HPDE6-E6E7 (cell line): ENCODE measurements at regions not wholly inside any gene's neighbourhood (a gene's known extent, or its start where the extent isn't known, plus 50 kb on each side); places are given as distances from the start of the nearest gene placed in this dataset.
A peak's percentile ranks its signal among the peaks of the same experiment; 100 is the strongest.
"Not testable (repeated sequence)": the region's sequence is repeated elsewhere in the genome, so short reads cannot be mapped to it uniquely, and the experiment has no call there.

Experiments used
- DNase-seq: peaks from one replicate; pipeline ENCODE4 v3.0.0; 2011; ENCODE audit warnings: missing footprints; ENCODE audit errors: extremely low spot score

DNA sequence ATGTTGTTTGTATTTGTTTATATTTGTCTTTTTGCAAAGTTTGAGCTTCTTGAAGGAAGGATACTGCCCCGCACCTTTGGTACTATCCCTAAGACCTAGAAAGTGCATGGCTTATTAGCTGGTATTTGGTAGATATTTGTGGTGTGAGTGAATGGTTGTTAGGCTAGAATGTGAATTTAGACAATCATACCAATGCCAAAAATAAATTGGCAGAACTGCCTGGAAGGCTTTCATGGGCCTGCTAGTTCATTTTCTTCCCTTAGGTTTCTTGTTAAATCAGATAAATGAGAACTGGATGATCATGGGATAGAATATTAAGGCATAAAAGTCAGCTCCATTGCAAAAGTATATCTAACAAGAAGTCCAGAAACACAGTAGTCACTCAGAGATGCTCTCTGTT is 147.5 kb upstream of the TSLP start:
- DNase-seq, result no peak

DNA sequence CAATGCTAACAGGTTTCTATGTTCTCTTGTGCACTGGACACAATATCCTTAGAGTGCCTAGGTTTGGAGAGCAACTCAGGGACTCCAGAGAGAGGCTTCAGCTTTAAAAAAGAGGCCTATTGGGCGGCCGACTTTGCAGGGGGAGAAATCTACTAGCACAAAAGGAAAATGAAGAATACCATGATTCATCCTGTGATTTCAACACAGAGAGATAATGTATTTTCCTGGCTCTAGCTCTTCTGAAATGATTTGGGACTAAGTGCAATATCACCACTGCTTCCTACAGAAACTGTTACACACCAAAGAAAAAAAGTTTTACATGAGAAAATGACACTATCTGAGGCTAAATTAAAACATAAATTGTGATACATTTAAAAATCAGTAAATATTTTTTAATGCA is 146.1 kb upstream of the TSLP start:
- DNase-seq, result peak; percentile 7

DNA sequence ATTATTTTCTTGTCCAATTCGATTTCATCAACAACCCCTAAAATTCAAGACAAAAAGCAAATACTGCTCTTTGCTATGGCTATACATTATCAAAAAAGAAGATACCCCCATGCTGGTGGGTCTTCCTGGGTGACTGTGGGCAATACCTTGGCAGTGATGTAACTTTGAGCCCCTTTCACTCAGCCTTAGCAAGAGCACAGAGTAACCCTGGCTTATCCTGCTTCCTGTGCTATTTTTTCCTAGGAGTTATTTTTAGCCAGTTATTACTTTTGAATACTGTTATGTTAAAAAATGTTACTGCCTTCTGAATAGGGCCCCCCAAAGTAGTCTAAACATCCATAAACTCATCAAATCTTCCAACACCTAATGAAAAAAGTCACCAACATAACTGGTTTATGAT is 145.6 kb upstream of the TSLP start:
- DNase-seq, result no peak

DNA sequence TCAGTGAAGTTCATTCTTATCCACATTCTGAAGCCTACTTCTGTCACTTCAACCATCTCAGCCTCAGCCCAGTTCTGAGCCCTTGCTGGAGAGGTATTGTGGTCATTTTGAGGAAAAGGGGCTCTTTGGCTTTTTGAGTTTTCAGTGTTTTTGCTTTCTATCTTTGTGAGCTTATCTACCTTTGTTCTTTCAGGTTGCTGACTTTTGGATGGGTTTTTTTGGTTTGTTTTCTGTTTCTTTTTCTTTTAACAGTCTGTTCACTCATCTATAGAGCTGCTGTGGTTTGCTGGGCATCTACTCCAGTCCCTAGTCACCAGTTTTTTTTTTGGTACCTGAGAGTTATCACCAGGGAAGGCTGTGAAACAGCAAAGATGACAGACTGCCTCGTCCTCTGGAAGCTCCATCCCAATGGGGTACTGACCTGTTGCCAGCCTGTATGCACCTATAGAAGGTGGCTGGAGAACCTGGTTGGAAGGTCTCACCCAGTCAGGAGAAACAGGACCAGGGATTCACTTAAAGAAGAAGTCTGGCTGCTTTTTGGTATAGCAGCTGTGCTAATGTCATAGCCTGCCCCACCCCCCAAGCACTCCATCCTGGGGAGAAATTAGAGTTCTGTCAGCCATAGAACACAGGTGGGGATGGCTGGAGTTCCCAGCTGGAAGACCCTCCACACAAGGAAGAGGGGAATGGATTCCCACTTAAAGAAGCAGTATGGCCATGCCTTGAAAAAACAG is 138.6 kb upstream of the TSLP start:
- DNase-seq, result no peak

DNA sequence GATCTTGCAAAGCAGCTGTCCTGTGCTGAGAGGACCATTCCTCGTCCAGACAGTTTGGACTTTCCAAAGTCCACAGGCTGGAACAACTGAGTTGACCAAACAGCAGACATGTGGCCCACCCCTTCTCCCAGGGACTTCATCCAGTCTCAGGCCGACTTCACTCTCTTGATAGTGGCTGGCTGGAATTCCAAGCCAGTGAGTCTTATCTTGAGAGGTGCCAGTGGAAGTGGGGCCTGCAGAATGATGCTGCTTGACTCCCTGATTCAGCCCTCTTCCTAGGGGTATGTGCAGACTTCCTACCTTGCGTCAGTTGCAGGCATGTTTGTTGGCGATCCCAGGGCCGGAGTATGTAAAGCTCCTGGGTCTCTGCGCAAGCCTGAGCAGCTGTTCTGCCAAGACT is 131.4 kb upstream of the TSLP start:
- no peak for DNase-seq

DNA sequence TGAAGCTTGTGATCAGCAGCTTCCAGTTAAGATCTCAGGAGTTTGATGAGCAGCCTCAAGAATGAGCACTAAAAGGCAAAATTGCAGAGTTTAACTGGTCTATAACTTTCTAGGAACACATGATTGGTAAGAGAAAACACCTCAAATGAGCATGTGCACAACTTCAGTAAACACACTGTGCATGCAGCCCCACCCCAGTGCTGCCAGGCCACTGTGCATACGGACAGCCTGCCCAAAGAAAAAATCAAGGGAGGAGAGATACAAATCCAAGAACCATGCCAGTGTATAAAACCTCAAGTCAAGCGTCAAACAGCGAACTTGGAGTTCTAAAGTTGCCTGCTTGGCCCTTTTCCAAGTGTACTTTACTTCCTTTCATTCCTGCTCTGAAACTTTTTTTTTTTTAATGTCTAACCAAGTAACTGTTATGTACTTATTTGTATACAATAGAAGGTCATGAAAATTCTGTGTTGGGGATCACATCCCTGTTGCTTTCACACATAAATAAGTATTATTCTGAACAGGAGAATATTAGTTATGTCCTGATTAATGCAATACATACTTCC is 125.6 kb upstream of the TSLP start:
- no peak for DNase-seq

DNA sequence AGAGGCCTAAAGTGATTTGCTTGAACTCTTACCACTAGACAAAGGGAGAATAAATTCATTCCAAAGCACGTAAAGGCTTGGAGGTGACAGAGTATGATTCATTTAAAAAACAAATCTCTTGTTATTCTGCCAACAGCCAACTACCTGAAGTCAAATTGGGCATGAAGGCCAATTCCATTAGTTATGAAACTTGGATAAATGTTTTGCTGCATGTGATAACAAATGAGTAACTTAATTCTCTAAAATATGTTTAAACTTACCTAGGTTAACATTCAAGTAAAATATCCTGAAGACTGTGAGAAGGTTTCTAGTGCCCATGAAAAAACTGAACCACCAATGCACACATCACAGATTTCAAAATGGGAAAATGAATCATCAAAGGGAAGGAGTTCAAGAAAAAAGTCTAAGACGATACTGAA is 120.1 kb upstream of the TSLP start:
- no peak for DNase-seq

DNA sequence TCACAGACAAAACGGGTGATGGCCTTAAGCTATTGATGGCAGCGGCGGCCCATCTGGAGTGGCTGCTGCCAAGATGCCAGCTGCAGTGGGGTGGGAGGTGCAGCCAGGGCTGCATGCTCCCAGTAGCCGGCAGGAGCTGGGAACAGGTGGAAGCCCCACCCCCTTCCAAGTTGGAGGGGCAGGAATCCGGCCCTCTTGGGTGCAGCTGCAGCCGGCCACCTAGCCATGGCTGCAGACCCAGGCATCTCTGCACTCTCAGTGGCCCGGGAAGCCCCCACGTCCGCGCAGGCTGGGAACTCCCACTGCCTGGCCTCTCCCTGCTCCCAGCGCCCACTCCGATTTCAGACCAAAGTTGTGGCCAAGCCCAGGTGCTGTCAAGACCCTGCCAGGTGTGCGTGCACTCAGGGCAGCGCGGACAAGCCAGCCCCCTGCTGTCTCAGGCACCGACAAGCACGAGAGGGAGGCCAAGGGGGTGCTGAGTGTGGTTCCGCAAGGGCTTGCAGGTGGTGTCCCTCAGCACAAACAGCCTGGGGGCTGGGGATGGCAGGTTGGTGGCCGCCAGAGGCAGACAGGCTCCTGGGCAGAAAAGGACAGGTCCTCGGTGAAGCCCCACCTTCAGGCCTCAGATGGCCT is 115.1 kb upstream of the TSLP start:
- DNase-seq, result no peak

DNA sequence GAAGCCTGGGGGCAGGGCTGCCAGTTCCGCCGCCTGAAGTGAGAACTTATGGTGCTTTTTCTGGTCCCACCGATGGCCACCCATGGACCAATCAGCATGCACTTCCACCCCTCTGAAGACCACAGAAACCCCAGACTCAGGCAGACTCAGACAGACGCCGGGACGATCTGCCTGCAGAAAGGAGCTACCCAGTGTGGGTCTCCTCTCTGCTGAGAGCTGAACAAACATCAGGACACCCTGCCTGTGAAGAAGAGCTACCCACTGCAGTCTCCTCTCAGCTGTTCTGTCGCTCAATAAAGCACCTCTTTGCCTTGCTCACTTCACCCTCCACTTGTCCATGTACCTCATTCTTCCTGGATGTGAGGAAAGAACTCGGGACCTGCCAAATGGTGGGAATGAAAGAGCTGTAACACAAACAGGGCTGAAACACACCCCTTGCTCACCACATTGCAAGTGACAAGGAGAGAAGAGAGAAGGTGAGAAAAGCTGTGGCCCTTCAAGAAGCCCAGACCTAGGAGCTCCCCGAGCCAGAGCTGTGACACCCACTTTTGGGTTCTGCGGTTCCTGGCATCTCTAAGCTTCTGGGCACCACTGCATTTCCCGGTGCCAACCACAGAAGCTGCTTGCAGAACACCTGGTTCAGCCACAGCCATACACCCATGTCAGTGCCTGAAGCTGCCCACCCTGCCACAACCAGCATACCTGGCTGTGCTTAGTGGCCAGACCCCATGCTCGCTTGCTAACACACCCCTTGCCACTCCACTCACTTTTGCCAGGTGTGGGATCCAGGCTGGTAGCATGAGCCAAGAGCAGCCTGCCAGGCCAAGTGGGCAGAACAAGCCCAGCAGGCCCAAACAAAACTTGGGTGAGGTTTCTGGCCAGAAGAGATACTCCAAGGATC is 114.3 kb upstream of the TSLP start:
- no peak for DNase-seq

DNA sequence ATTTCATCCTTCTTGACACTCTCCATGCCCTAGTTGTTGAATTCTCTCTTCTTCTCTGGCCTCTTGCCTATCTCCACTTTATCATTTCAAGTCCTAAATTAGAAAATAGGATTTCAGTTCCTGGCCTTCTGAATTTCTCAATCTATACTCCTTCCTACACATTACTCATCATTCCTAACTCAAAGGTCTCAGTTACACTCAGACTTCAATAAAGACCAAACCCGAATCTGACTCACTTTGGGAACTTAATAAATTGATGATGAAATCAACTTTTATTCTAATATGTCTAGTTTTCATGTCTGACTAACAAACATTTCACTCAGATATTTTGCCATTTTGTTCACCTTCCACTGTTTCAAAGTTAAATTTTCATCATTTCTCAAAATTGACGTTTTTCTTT is 113.6 kb upstream of the TSLP start:
- peak; percentile 79 for DNase-seq

DNA sequence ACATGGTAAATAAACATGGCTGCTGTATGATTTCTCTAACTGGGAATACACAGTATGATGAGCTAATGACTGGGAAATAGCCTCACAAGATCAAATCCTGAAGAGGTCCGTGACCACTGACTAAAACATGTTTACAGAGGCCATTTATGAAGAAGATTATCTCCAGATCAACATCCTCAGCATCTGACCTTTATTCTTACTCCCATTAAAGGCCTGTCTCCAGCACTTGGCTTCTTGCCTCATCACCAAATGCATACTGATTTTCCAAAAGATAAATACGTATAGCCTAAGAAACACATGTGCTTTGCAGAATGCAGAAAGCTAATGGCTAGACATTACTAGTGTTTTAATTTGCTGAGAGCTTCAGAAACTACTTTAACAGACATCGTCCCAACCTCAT is 108.0 kb upstream of the TSLP start:
- DNase-seq, result no peak

DNA sequence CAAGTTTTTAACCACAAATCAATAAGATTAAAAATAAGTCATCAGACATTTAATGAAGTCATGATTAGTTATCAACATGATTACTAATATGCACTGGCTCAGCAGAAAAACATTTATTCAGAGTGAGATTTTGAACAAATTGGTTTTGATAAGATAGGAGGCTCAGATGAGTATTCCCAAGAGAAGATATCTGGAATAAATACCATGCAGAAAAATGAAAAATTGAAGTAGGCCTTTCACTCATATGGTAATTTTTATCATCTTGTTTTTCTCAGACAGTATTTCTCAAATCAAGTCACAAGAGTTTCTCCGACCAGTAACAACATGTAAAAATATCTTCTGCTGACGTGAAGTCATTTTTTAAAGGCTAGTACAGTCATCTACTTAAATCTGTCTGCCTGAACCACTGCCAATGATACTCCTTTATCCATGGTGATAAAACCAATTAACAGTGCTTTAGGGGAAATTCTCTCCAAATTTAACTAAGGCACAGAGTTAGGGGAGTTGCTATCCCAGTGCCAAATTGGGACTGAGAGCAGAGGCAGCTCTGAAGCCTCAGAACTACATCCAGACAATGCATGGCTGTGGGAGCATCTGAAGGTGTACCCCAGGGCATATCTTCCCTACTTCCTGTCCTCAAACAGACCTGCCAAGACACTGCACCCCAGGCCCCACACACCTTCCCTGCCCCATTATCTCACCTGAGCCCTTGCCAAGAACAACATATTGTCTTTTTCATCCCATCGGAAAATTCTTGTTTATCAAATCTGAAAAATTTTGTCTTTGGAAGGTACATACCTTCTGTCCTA is 105.5 kb upstream of the TSLP start:
- DNase-seq, result no peak

DNA sequence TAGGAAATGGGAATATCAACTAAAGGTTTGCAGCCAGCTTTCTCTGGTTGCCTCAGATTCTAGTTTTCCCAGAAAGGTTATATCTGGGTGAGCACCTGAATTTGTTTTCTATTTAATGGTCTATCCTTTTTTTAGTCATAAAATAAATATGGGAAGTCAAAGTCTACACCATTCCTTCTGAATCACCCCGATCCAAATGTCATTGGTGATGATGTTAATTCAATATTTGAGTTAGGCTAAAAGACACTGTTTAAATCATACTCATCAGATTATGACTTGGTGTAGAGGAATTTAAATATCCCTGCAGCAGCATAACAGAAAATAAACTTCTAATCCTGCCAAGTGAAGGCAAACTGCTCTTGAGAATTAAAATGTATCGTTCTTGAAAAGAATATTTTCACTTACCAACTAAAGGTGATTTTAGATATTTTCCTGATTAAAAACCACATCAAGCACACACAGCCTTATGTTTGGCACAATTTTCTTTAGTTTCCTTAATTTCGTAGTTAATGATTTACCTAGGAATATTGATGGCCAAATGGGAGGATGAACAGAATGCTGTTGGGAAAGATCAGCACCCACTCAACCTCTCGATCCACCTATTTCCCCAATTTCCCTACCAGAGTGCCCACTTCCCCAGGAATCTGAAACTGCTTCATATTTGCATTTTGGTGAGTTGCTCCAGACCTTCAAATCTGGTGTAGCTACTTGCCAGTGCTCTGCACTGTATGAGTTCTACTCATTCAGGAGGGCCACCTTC is 103.1 kb upstream of the TSLP start:
- DNase-seq, result no peak

DNA sequence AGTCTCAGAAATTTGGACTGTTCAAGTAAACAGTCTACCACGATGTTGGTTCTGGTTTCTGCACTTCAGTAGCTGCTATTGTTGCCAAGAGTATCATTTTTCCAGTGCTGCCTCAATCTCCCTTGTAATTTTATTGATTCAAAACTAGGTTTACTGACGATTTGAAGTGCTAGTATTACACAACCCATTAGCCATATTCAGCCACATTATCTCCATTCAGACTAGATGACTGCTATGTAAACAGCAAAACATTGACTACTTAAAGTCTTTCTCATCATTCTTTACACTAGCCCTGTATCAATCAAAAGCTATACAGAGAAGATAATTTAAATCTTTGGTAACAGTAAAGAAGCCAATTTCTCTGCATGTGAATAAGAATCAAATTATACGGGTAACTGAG is 102.0 kb upstream of the TSLP start:
- DNase-seq, result no peak

DNA sequence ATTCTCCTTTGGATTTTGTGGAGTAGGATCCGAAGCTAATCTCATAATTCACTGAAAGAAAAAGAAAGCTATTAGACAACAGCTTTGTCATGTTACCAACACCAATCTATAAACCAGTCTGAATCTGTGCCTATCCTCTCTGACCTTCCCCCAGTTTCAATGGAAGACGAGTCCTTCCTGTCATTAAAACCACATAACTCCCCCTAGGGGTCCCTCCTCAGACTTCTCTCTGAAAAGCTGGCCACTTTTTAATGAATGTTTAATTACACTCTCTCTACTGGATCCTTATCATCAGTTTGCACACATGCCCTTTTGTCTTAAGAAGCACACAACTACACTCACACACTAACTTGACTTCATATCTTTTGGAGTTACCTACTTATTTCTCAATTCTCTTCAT is 98.0 kb upstream of the TSLP start:
- no peak for DNase-seq

DNA sequence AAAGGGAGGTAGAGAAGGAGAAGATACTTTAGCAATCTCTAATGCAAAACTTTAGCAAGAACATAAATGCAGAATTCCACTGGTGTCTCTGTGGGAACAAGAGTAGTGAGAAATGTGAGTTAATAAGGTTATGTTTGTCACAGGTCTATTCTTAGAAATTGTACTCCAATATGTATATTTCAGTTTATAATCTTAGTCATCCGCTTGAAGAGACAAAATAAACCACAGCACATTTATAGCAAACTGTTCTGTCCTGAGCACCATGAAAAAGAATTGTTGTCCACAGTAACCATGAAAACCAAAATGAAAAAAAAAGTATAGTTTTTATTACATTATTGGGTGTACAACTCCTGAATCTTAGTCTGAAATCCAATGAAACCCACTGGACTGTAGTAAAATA is 93.6 kb upstream of the TSLP start:
- DNase-seq, result no peak

DNA sequence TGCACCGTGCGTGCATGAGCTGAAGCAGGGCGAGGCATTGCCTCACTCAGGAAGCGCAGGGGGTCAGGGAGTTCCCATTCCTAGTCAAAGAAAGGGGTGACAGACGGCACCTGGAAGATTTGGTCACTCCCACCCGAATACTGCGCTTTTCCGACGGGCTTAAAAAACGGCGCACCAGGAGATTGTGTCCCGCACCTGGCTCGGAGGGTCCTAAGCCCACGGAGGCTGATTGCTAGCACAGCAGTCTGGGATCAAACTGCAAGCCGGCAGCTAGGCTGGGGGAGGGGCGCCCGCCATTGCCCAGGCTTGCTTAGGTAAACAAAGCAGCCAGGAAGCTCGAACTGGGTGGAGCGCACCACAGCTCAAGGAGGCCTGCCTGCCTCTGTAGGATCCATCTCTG is 85.6 kb upstream of the TSLP start:
- not testable (repeated sequence) for DNase-seq

DNA sequence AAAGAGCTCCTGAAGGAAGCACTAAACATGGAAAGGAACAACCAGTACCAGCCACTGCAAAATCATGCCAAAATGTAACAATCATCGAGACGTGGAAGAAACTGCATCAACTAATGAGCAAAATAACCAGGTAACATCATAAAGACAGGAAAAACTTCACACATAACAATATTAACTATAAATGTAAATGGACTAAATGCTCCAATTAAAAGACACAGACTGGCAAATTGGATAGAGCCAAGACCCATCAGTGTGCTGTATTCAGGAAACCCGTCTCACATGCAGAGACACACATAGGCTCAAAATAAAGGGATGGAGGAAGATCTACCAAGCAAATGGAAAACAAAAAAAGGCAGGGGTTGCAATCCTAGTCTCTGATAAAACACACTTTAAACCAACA is 83.9 kb upstream of the TSLP start:
- DNase-seq, result not testable (repeated sequence)

DNA sequence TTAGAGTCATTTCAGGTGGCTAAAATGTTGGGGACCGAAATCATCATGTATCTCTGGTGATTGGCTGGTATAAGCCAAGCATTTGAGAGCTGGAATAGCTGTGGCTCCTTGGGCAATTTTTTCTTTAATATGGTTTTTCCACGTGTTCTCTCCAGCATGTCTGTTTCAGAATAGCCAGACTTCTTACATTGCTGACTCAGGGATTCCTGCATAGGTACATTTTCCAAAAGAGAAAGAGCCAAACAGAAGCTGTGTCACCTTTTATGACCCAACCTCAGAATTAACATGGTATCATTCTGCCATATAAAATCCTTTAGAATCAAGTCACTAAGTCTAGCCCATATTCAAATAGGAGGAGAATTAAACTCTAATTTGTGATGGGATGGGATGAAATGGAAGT is 74.8 kb upstream of the TSLP start:
- DNase-seq, result no peak

DNA sequence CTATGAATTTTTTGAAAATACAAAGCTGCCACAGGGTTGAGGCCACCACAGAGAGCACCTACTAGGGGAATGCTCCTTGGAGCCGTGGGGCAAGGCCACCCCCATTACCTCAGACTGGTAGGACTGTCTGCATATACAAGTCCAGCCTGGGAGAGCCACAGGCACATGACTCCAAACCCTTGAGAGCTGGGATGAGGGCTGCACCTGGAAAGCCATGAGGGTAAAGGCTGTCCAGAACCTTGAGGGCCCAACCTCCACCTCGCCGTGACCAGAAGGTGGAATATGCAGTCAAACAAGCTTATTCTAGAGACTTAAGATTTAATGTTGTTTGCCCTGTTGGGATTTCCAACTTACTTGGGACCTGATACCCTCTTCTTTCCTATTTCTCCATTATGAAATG is 69.5 kb upstream of the TSLP start:
- no peak for DNase-seq

DNA sequence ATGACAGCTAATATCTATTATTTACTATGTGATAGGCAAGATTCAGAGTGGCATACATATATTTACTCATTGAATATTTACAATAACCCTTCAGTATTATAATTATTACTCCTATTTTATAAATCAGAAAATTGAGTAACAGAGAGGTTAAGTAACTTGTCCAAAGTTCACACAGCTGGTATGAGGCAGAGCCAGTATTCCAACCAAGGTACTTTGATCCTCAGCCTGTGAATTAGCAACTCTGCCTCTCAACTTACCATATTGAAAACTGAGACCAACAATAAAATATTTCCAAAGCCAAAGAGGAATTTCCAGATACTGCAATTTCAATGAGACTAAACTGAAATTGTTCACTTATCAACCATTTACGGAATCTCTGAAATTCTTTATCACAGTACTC is 67.9 kb upstream of the TSLP start:
- DNase-seq, result no peak
